SIG-M5 treated with dmso at 0.1 percent for 504 hours (cell line): ENCODE measurements at regions not wholly inside any gene's neighbourhood (a gene's known extent, or its start where the extent isn't known, plus 50 kb on each side); places are given as distances from the start of the nearest gene placed in this dataset.
"Not testable (repeated sequence)": the region's sequence is repeated elsewhere in the genome, so short reads cannot be mapped to it uniquely, and the experiment has no call there.

Experiments used
- DNase-seq: peaks from one replicate; lab custom pipeline; 2025; ENCODE audit not compliant: unreplicated experiment; lab: John Stamatoyannopoulos, UW

- DNase-seq = no peak
Observed at GRCh38 chr4:114284629-114285028, 305.2 kb upstream of the ARSJ start.

DNA sequence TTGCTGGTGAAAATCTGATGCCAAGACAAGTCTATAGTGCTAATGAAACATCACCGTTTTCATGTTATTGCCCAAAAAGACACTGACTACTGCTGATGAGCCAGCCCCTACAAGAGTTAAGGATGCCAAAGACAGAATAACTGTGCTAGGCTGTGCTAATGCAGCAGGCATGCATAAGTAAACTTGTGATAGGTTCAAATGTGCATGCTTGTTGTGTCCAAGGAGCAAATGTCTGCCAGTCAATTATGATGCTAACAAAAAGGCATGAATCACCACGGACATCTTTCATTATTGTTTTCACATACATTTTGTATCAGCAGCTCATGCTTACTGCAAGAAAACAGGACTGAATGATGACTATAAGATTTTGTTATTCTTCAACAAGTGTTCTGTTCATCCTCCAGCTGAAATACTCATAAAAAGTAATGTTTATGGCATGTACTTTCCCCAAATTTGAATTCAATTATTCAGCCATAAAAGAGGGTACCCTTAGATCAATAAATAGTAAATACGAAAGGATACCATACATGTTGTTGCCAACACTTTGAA is 306.9 kb upstream of the ARSJ start:
- DNase-seq = no peak

DNA sequence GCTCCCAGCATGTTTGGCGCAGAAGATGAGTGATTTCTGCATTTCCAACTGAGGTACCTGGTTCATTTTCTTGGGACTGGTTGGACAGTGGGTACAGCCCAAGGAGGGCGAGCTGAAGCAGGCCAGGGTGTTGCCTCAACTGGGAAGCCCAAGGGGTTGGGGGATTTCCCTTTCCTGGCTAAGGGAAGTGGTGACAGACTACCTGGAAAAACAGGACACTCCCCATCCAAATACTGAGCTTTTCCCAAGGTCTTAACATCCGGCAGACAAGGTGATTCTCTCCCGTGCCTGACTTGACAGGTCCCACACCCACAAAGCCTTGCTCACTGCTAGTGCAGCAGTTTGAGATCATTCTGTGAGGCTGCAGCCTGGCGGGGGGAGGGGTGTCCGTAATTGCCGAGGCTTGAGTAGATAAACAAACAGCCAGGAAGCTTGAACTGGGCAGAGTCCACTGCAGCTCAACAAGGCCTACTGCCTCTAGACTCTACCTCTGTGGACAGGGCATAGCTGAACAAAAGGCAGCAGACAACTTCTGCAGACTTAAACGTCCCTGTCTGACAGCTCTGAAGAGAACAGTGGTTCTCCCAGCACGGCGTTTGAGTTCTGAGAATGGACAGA is 307.7 kb upstream of the ARSJ start:
- DNase-seq = no peak

DNA sequence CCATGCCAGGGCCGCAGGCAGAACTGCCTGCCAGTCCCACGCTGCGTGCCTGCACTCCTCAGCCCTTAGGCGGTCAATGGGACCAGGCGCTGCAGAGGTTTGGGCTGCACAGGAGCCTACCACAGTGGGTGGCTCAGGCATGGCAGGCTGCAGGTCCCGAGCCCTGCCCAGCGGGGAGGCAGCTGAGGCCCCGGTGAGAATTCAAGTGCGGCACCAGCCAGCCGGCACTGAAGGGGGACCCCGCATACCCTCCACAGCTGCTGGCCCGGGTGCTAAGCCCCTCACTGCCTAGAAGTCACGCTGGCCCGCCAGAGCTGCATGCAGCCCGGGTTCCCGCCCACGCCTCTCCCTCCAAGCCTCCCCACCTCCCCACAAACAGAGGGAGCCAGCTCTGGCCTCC is 302.5 kb upstream of the UGT8 start:
- DNase-seq = no peak

- no peak for DNase-seq
Observed at GRCh38 chr4:114302472-114302871, 296.1 kb upstream of the UGT8 start.

GRCh38 chr4:114304046-114304445 is 294.6 kb upstream of the UGT8 start:
- DNase-seq = no peak

DNA sequence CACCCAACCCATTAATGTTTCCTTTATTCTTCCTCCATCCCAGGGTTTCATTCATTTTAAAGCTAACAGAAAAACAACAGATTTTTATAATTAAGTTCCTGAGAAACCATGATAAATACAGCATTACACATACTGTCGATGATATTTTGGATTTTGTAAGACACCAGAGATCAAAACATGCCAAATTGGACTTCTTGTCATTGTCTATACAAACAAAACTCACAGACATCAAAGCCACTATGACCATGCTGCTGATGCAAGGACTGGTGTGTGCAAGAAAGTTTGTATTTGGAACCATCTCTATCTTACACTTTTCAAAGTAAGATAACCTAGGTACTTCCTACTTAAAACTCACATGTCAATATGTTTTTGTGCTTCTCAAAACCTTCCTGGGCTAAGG is 294.0 kb upstream of the UGT8 start:
- no peak for DNase-seq

DNA sequence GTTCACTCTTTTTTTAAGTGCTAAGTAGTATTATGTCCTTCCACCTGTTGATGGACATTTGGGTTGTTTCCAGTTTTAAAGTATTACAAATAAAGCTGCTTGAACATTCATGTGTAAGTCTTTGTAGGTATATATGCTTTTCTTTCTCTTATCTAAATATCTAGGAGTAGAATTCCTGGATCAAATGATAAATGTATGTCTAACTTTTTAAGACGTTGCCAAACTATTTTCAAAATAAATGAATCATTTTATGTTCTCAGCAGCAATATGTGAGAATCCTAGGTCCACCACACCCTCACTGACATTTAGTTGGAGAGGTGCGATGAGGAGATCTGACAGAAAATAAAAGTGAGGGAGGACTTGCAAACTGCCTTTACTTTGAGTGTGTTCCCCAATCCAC is 291.7 kb upstream of the UGT8 start:
- DNase-seq = no peak

- DNase-seq = no peak
Observed at GRCh38 chr4:114310296-114310925, 288.2 kb upstream of the UGT8 start.

GRCh38 chr4:114311787-114312186 is 286.8 kb upstream of the UGT8 start:
- no peak for DNase-seq

DNA sequence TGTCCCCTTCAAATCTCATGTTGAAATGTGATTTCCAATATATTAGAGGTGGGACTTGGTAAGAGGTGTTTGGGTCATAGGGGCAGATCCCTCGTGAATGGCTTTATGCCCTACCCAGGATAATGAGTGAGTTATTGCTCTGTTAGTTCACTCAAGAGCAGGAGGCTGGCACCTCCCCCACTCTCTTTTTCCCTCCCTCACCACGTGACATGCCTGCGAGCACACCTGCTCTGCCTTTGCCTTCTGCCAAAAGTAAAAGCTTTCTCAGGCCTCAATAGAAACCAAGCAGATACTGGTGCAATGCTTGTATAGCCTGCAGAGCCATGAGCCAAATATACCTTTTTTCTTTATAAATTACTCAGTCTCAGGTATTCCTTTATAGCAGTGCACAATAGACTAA is 286.3 kb upstream of the UGT8 start:
- DNase-seq = no peak

DNA sequence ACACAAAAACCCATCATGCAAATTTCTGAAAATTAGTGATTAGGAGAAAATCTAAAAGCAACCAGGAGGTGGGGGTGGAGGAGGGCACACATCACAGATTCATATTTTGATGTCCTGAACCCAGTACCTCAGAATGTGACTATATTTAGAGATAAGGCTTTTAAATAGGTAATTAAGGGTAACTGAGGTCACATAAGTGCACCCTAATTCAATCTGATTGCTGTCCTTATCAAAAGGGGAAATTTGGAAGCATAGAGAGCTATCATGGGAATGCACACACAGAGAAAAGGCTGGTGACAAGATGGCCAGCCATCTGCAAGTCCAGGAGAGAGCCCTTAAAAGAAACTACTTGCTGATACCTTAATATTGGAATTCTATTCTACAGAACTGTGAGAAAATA is 281.8 kb upstream of the UGT8 start:
- no peak for DNase-seq

DNA sequence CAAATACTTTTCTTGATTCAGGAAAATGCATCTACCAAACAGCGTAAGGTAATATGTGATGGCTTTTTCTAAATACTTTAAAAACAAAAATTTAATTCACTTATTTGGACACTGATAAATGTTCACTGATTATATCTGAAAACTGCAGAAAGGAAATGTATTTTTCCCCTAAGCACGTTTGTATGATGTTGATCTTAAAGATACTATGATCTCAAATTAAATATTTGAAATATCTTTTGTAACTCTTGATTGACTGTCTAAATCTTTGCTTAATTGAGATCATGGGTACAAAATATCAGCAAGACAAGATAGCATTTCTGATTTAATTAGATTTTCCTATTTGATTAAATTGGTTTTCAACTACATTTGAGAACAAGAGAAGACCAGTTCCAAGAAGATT is 281.0 kb upstream of the UGT8 start:
- DNase-seq = no peak

- no peak for DNase-seq
Observed at GRCh38 chr4:114318309-114318708, 280.3 kb upstream of the UGT8 start.

DNA sequence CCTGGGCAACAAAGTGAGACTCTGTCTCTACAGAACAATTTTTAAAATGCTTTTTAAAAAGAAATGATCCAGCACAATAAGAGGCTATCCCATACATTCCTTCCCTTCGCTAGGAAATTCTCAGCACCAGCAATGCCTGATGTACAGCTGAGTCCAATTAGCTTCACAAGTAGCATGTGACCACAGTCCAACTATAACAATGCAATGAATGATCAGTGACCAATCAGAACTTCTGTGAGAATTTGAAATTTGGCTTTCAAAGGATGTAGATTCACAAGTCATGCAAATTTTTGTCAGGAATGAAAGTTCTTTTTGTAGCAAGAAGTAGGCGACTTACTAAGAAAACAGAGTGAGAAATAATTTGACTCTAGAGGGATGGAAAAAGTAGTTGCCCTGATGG is 278.5 kb upstream of the UGT8 start:
- DNase-seq = no peak

GRCh38 chr4:114321366-114321765 is 277.2 kb upstream of the UGT8 start:
- no peak for DNase-seq

DNA sequence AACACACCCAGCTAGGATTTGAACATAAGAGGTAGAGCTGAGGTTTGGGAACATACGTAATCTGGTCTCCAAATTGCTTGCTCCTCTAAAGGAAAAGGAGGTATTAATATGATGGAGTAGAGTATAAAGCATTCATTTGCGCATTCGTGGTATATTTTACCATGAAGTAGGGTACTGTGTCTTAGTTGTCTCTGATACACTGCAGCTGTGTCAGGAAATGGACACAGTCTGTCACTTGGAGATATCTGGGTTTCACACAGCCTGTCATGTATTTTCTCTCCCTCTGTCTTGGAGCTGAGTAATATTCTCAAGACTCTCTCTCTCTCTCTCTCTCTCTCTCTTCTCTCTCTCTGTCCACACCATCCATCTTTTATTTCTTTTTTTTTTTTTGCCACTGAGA is 274.8 kb upstream of the UGT8 start:
- no peak for DNase-seq

GRCh38 chr4:114326358-114326757 is 272.2 kb upstream of the UGT8 start:
- no peak for DNase-seq

DNA sequence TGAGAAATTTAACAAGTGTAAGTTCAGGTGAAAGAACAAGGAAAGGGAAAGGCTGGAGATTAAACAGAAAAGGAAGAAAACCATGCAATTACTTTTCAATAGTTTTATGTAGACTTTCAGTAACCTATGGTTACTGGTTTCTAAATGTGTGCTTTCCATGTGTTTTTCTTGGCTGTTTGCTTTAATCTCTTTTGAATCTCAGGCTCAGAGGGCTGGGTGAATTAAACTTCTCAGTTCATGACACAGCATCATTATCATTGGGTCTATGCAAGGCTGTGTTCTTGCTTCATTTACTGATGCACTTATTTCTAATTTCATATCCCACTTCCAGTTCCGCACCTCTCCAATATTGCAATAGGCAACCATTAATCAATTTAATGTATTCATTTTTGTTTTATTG is 266.5 kb upstream of the UGT8 start:
- no peak for DNase-seq

DNA sequence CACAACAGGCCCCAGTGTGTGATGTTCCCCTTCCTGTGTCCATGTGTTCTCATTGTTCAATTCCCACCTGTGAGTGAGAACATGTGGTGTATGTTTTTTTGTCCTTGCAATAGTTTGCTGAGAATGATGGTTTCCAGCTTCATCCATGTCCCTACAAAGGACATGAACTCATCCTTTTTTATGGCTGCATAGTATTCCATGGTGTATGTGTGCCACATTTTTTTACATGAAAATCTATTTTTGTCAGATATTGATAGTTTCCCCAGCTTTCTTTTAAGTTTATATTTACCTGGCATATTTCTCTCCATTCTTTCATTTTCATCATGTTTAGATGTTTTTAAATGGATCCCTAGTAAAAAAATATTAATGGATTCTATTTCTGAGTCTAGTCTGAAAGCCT is 264.2 kb upstream of the UGT8 start:
- DNase-seq = not testable (repeated sequence)

DNA sequence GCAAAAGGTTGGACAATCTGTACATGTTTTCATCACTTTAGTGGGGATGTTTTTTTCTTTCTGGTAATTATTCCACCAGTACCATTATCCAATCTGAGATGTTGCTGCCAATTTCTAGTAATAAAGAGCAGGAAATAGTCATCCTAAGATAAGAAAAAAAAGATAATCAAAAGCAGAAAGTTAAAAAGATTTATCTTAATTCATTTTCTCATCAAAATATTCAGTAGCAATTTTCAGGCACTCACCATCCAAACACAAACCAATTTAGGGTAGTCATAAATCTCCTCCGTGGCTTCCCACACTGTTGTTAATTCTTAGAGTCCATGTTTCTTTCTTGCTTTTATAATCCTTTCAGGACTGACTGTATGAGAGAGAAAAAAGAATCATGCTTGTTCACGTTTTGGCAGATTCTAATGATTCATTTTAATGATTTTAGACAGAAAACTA is 263.7 kb upstream of the UGT8 start:
- DNase-seq = no peak

- DNase-seq = no peak
Observed at GRCh38 chr4:114335339-114335738, 263.3 kb upstream of the UGT8 start.

DNA sequence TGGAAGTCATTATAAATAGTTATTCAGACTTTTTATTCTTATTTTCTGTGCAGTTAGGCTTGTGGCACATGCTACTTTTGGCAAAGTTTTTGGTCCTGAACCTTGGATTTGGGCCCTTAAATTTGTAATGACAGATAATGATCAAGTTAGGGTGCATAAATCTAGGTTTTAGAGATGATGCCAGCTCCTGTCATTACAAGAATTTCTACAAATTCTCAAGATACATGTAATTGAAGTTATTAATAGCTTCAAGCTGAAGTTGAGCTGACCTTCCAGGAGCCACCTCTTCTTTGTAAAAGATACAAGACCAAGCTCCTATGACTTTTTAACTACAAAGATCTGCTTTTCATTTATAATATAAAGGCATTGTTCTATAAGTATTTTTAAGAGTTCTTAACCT is 255.6 kb upstream of the UGT8 start:
- no peak for DNase-seq
